GM10248 (cell line): ENCODE measurements at regions not wholly inside any gene's neighbourhood (a gene's known extent, or its start where the extent isn't known, plus 50 kb on each side); places are given as distances from the start of the nearest gene placed in this dataset.

Source experiments
- CTCF ChIA-PET: fragments of 300-600 bp; sonication (Branson Sonifier 250); formaldehyde crosslinking; extraction: SDS; loops from one replicate; lab custom pipeline; 2021; ENCODE audit warnings: antibody characterized with exemption; lab: Yijun Ruan, JAX
- POLR2A ChIA-PET: fragments of 350-650 bp; sonication (Branson Sonifier 250); formaldehyde crosslinking; extraction: SDS; loops from one replicate; lab custom pipeline; 2020; ENCODE audit warnings: antibody characterized with exemption; lab: Yijun Ruan, JAX
- DNase-seq: peaks from one replicate; pipeline ENCODE4 v3.0.0; 2012; ENCODE audit errors: extremely low spot score
- TF ChIP-seq, protein P1 (sequence below): IDR thresholded peaks from 2 replicates; pipeline ENCODE4 v1.5.1; 2012; ENCODE audit warnings: mild to moderate bottlenecking, low read depth; ENCODE audit errors: extremely low read depth, missing control alignments, control extremely low read depth

DNA sequence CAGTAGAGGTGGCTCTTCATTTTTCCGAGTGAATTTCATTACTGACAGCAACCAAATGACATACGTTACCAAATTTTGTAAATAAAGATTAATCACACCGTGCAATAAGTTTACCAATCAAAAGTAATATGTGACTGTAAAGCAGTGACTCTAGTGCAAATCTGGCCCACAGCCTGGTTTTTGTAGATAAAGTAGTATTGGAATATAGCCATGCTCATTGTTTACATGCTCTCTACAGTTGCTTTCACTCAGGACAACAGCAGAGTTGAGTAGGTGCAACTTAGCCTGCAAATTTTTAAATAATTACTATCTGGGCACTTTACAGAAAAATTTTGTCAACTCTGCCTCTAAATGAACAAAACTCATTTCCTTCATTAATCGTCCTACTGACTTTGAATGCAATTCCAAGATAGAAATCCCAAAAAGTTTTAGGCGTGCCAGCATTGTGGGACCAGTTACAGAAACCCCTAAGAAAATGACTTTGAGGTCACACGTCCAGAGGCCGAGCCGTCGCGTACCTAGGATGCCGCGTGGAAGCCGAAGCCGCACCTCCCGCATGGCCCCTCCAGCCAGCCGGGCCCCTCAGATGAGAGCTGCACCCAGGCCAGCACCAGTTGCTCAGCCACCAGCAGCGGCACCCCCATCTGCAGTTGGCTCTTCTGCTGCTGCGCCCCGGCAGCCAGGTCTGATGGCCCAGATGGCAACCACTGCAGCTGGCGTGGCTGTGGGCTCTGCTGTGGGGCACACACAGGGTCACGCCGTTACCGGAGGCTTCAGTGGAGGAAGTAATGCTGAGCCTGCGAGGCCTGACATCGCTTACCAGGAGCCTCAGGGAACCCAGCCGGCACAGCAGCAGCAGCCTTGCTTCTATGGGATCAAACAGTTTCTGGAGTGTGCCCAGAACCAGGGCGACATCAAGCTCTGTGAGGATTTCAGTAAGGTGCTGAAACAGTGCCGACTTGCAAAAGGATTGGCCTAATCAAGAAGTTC is 180.7 kb upstream of the TLE4 start:
- no peak for DNase-seq
- ChIA-PET POLR2A (no interaction called here), CTCF (no interaction called here)
- TF ChIP-seq, protein P1, sequence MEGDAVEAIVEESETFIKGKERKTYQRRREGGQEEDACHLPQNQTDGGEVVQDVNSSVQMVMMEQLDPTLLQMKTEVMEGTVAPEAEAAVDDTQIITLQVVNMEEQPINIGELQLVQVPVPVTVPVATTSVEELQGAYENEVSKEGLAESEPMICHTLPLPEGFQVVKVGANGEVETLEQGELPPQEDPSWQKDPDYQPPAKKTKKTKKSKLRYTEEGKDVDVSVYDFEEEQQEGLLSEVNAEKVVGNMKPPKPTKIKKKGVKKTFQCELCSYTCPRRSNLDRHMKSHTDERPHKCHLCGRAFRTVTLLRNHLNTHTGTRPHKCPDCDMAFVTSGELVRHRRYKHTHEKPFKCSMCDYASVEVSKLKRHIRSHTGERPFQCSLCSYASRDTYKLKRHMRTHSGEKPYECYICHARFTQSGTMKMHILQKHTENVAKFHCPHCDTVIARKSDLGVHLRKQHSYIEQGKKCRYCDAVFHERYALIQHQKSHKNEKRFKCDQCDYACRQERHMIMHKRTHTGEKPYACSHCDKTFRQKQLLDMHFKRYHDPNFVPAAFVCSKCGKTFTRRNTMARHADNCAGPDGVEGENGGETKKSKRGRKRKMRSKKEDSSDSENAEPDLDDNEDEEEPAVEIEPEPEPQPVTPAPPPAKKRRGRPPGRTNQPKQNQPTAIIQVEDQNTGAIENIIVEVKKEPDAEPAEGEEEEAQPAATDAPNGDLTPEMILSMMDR: no peak

DNA sequence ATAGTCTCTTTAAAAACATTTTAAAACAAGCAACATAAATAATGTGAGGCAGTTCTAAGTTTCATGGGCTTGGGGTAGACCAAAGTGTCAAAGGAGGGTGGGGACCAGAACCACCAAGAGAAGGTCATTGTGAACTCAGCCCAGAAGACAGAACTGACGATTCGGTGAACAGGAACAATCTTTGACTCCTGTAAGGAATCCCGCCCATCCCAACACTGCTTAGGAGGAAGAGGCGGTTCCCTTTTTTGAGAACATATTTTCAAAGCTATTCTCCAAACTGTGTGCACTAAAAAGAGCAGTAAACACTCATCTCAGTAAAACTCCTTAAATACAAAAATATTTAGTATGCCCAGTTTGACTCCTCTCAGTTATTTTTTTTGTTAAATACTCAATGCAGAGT is 176.5 kb upstream of the TLE4 start:
- DNase-seq: no peak
- CTCF ChIA-PET: interaction anchor here (1.5 kb wide), 1 partner anchor 13 kb away, joined by 3 read pairs; no protein-coding TSS in a partner anchor
- POLR2A ChIA-PET: no interaction called here
- TF ChIP-seq, protein P1: no peak

DNA sequence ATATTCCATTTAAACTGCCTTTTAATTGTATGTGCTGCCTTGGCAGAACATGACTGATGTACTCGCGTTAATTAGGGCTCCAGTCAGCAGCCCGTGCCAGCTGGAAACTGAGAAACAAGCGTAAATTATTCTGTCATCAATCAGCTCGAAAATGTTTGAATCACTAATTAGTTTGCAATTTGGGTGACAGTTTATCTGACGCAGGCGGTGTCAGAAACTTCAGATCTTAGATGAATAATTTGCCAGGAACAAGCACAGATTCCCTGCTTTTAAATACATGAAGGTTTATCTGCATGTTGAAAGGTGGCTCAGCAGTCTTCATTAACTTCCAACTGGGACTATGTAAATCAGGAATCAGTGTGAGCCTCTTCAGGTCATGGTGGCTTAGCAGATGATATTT is 176.0 kb upstream of the TLE4 start:
- ChIA-PET CTCF (no interaction called here), POLR2A (no interaction called here)
- TF ChIP-seq, protein P1: no peak
- DNase-seq: no peak

DNA sequence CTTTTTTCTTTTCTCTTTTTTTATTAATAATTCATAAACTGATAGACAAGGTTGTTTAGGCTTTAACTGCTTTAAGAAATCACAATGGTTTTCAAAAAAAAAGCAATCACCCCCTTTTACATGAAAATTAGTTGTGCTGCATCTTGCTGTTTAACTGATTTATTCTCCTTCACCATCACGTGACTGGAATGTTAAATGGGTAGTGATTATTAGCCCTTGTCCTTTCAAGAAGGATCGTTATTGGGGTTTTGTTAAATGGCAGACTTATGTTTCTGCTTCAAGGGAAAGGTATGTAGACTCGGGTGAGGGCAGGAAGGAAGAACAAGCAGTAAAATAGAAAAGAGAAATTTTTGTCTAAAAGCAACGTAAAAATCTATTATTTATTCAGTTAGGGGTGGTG is 175.6 kb upstream of the TLE4 start:
- ChIA-PET POLR2A (no interaction called here), CTCF (no interaction called here)
- DNase-seq: no peak
- TF ChIP-seq, protein P1: no peak

DNA sequence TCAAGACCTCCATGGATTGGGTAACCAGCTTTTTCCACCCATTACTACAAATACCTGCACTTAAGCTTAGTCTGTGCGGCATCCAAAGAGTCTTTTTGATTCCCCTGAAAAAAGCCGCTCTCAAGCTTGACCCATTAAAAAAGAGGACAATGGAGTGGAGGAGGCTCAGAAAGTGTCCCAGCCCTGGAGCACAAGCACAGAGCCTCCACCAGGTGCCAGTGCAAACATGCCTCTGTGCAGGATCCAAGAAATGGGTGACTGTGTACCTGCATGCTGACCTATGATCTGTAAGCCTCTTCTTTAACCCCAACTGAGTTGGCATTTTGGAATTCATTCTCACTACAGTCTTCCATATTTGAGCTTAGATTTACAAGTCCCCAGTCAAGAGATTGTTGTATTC is 168.3 kb upstream of the TLE4 start:
- no peak for DNase-seq
- ChIA-PET POLR2A (no interaction called here), CTCF (interaction anchor here (0.8 to 1.8 kb wide), 4 partner anchors 9 to 44 kb away, joined by 3 to 5 read pairs (median 4); no protein-coding TSS in a partner anchor)
- TF ChIP-seq, protein P1: no peak

DNA sequence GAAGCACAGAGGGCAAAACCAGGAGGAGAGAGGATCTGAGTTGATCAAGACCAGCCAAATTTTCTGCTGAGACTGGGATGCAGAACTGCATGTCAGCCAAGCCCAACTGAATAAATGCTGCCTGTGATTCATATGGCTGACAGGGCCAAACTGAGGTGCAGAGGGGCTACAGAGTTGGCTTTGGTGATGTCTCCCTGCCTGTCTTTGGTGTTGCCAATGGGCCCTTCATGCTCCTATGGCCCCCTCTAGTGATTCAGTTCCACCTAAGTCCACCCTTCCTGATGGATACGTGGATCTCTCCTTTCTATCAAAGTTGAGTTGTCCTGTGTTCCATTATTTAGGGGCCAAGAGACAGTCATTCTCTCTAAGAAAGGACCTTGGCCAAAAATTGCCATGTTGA is 163.6 kb upstream of the TLE4 start:
- TF ChIP-seq, protein P1: no peak
- DNase-seq: no peak
- ChIA-PET CTCF (no interaction called here), POLR2A (no interaction called here)
